ENCODE measurements at regions not wholly inside any gene's neighbourhood (a gene's known extent, or its start where the extent isn't known, plus 50 kb on each side); places are given as distances from the start of the nearest gene placed in this dataset.

DNA sequence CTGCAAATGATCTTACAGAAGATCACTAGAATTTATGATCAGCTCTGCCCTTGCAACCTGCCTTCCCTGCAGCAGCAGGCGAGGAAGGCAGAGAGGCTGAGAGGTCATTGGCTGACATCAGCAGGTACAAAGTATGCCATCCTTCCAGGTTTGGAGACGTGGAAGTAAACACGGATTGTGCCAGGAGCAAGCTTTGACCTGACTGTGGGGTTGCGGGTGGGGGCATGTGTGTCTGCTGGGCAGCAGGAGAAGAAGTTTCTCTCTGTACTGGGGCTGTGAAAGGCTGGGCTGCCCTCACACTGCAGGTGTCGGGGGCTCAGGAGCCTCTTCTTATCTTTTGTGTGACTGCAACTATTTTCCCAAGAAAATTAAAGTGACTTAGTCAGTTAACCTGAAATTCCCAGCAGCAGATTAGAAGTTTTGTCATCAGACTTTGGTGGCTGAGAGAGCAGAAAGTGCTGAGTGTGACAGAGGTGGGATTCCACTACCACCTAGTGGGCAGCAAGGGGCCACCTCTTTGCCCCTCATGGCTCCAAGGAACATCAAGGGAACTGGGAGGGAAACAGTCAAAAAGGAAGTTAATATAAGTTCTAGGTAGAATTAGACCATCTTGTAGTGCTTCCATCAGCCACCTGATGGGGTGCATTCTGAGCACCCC, 565.9 kb downstream of the ETS1 start:
- TF ChIP-seq ZNF274 (IDR thresholded peaks at IDR 0.05; ENCODE audit: low read depth, low read length) (no peak), YY1 (IDR thresholded peaks at IDR 0.05; ENCODE audit: insufficient read depth, insufficient read length) (no peak), SUZ12 (IDR thresholded peaks at IDR 0.05; ENCODE audit: extremely low read depth, insufficient read depth, insufficient read length) (no peak)
